ENCODE measurements at regions not wholly inside any gene's neighbourhood (a gene's known extent, or its start where the extent isn't known, plus 50 kb on each side); places are given as distances from the start of the nearest gene placed in this dataset.

- TF ChIP-seq CTCF (IDR thresholded peaks at IDR 0.05; ENCODE audit: low read depth, low read length, poor library complexity, severe bottlenecking) (no peak), EZH2phosphoT487 (IDR thresholded peaks at IDR 0.05; ENCODE audit: borderline replicate concordance, low read length) (no peak)
Measured at GRCh38 chr11:55497068-55497467, 57.2 kb upstream of the OR4C15 start.

All from DOHH2 (cell line).